ENCODE measurements at regions not wholly inside any gene's neighbourhood (a gene's known extent, or its start where the extent isn't known, plus 50 kb on each side); places are given as distances from the start of the nearest gene placed in this dataset.

- TF ChIP-seq, protein P1, sequence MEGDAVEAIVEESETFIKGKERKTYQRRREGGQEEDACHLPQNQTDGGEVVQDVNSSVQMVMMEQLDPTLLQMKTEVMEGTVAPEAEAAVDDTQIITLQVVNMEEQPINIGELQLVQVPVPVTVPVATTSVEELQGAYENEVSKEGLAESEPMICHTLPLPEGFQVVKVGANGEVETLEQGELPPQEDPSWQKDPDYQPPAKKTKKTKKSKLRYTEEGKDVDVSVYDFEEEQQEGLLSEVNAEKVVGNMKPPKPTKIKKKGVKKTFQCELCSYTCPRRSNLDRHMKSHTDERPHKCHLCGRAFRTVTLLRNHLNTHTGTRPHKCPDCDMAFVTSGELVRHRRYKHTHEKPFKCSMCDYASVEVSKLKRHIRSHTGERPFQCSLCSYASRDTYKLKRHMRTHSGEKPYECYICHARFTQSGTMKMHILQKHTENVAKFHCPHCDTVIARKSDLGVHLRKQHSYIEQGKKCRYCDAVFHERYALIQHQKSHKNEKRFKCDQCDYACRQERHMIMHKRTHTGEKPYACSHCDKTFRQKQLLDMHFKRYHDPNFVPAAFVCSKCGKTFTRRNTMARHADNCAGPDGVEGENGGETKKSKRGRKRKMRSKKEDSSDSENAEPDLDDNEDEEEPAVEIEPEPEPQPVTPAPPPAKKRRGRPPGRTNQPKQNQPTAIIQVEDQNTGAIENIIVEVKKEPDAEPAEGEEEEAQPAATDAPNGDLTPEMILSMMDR (conservative IDR thresholded peaks at IDR 0.05), result no peak
- H3K4me1 Mint-ChIP-seq, result no peaks in the 10 kb centered on the region
- Histone ChIP-seq H3K27ac (ENCODE audit: low read depth, low read length) (no peak overlapping the region), H3K4me1 (ENCODE audit: control insufficient read depth, insufficient read depth, low read length) (no peaks in the 10 kb centered on the region), H3K9ac (ENCODE audit: extremely low read depth, low read length, poor library complexity, severe bottlenecking) (no peak overlapping the region), H3K4me3 (ENCODE audit: low read length) (no peak overlapping the region), H3K36me3 (ENCODE audit: control insufficient read depth, insufficient read depth, low read length) (no peaks in the 10 kb centered on the region), H3K27me3 (ENCODE audit: control insufficient read depth, insufficient read depth, low read length, poor library complexity, severe bottlenecking) (no peaks in the 10 kb centered on the region), H3K9me3 (ENCODE audit: control insufficient read depth, low read length) (peaks cover 24% of the 10 kb centered on the region)
- 90 to 100% methylated on average over 2 to 3 of the region's 3 CpGs for WGBS, 2 experiments (ENCODE audit: insufficient coverage in 1 of 2, insufficient read length in 1 of 2)
- no peak for DNase-seq
- no peak overlapping the region for H3K27ac Mint-ChIP-seq
- peaks cover 30% of the 10 kb centered on the region for H3K9me3 Mint-ChIP-seq
- H3K27me3 Mint-ChIP-seq (ENCODE audit: insufficient read depth), result no peaks in the 10 kb centered on the region
- peaks cover 15% of the 10 kb centered on the region for H3K36me3 Mint-ChIP-seq (ENCODE audit: low read depth)
- no peak overlapping the region for H3K4me3 Mint-ChIP-seq
These were observed 117.2 kb upstream of the SSTR1 start for GRCh38 chr14:38090506-38090905.

GRCh38 chr14:38098074-38098836 lies 109.4 kb upstream of the SSTR1 start:
- no peaks in the 10 kb centered on the region for H3K36me3 ChIP-seq (ENCODE audit: control insufficient read depth, insufficient read depth, low read length)
- H3K27ac Mint-ChIP-seq, result no peak overlapping the region
- H3K9me3 ChIP-seq (ENCODE audit: control insufficient read depth, low read length), result peaks cover 37% of the 10 kb centered on the region
- no peak for DNase-seq
- H3K27me3 Mint-ChIP-seq (ENCODE audit: insufficient read depth), result no peaks in the 10 kb centered on the region
- TF ChIP-seq, protein P1 (conservative IDR thresholded peaks at IDR 0.05), result no peak
- H3K4me1 Mint-ChIP-seq, result no peaks in the 10 kb centered on the region
- H3K27ac ChIP-seq (ENCODE audit: low read depth, low read length), result no peak overlapping the region
- H3K4me1 ChIP-seq (ENCODE audit: control insufficient read depth, insufficient read depth, low read length), result no peaks in the 10 kb centered on the region
- H3K9me3 Mint-ChIP-seq, result peaks cover 54% of the 10 kb centered on the region
- no peak overlapping the region for H3K9ac ChIP-seq (ENCODE audit: extremely low read depth, low read length, poor library complexity, severe bottlenecking)
- no peaks in the 10 kb centered on the region for H3K27me3 ChIP-seq (ENCODE audit: control insufficient read depth, insufficient read depth, low read length, poor library complexity, severe bottlenecking)
- peaks cover 27% of the 10 kb centered on the region for H3K36me3 Mint-ChIP-seq (ENCODE audit: low read depth)
- H3K4me3 Mint-ChIP-seq, result no peak overlapping the region
- 98 to 100% methylated on average over 1 to 3 of the region's 4 CpGs for WGBS, 2 experiments (ENCODE audit: insufficient coverage in 1 of 2, insufficient read length in 1 of 2)
- H3K4me3 ChIP-seq (ENCODE audit: low read length), result no peak overlapping the region

GRCh38 chr14:38101679-38102078 lies 106.0 kb upstream of the SSTR1 start:
- no peak for DNase-seq
- Mint-ChIP-seq H3K36me3 (ENCODE audit: low read depth) (peaks cover 12% of the 10 kb centered on the region), H3K27me3 (ENCODE audit: insufficient read depth) (no peaks in the 10 kb centered on the region), H3K4me1 (no peaks in the 10 kb centered on the region), H3K4me3 (no peak overlapping the region), H3K27ac (no peak overlapping the region), H3K9me3 (peaks cover 32% of the 10 kb centered on the region)
- TF ChIP-seq, protein P1 (conservative IDR thresholded peaks at IDR 0.05), result no peak
- 90 to 100% methylated on average over 1 of the region's 1 CpG for WGBS, 2 experiments (ENCODE audit: insufficient coverage in 1 of 2, insufficient read length in 1 of 2)
- no peak overlapping the region for H3K27ac ChIP-seq (ENCODE audit: low read depth, low read length)
- H3K27me3 ChIP-seq (ENCODE audit: control insufficient read depth, insufficient read depth, low read length, poor library complexity, severe bottlenecking), result no peaks in the 10 kb centered on the region
- no peaks in the 10 kb centered on the region for H3K36me3 ChIP-seq (ENCODE audit: control insufficient read depth, insufficient read depth, low read length)
- H3K4me1 ChIP-seq (ENCODE audit: control insufficient read depth, insufficient read depth, low read length), result no peaks in the 10 kb centered on the region
- H3K9ac ChIP-seq (ENCODE audit: extremely low read depth, low read length, poor library complexity, severe bottlenecking), result no peak overlapping the region
- peaks cover 14% of the 10 kb centered on the region for H3K9me3 ChIP-seq (ENCODE audit: control insufficient read depth, low read length)
- H3K4me3 ChIP-seq (ENCODE audit: low read length), result no peak overlapping the region
